GM23248 (cell line): ENCODE measurements at regions not wholly inside any gene's neighbourhood (a gene's known extent, or its start where the extent isn't known, plus 50 kb on each side); places are given as distances from the start of the nearest gene placed in this dataset.
"Not testable (repeated sequence)": the region's sequence is repeated elsewhere in the genome, so short reads cannot be mapped to it uniquely, and the experiment has no call there.

Experiments
- DNase-seq: peaks from one replicate; pipeline ENCODE4 v3.0.0-alpha.2; 2015
- H2AFZ ChIP-seq: fragments of 200-600 bp; sonication (generic); 2 replicates; pipeline ENCODE4 v1.6.1; 2016; ENCODE audit warnings: antibody characterized with exemption
- H3F3A ChIP-seq: fragments of 200-600 bp; sonication (generic); 2 replicates; pipeline ENCODE4 v1.6.1; 2016; ENCODE audit warnings: mild to moderate bottlenecking, antibody characterized with exemption, mixed run types; ENCODE audit not compliant: insufficient read depth
- H3K27ac ChIP-seq: fragments of 200-600 bp; sonication (generic); 2 replicates; pipeline ENCODE4 v1.5.1; 2016; ENCODE audit warnings: mild to moderate bottlenecking
- H3K27me3 ChIP-seq: fragments of 200-600 bp; sonication (generic); replicated peaks from 2 replicates; pipeline ENCODE4 v1.6.1; 2016; ENCODE audit warnings: mild to moderate bottlenecking; ENCODE audit not compliant: insufficient read depth
- H3K36me3 ChIP-seq: fragments of 200-600 bp; sonication (generic); 2 replicates; pipeline ENCODE4 v1.6.1; 2016; ENCODE audit warnings: low read depth, mild to moderate bottlenecking
- H3K4me1 ChIP-seq: fragments of 200-600 bp; sonication (generic); 2 replicates; pipeline ENCODE4 v1.6.1; 2016; ENCODE audit warnings: mild to moderate bottlenecking; ENCODE audit not compliant: insufficient read depth
- H3K4me2 ChIP-seq: fragments of 200-600 bp; sonication (generic); one replicate; pipeline ENCODE4 v1.6.1; 2016; ENCODE audit warnings: mild to moderate bottlenecking; ENCODE audit not compliant: unreplicated experiment
- H3K4me3 ChIP-seq: fragments of 200-600 bp; sonication (generic); 2 replicates; pipeline ENCODE4 v1.5.1; 2016; ENCODE audit warnings: mild to moderate bottlenecking
- H3K79me2 ChIP-seq: fragments of 200-600 bp; sonication (generic); 2 replicates; pipeline ENCODE4 v1.6.1; 2016; ENCODE audit warnings: mild to moderate bottlenecking; ENCODE audit not compliant: insufficient read depth
- H3K9ac ChIP-seq: fragments of 200-600 bp; sonication (generic); 2 replicates; pipeline ENCODE4 v1.6.1; 2016; ENCODE audit warnings: mild to moderate bottlenecking
- H3K9me2 ChIP-seq: fragments of 200-600 bp; sonication (generic); 2 replicates; pipeline ENCODE4 v1.6.1; 2016; ENCODE audit warnings: mixed run types, mild to moderate bottlenecking, moderate library complexity; ENCODE audit not compliant: insufficient read depth
- H3K9me3 ChIP-seq: fragments of 200-600 bp; sonication (generic); one replicate; pipeline ENCODE4 v1.6.1; 2017; ENCODE audit warnings: low read depth
- H4K20me1 ChIP-seq: fragments of 200-600 bp; sonication (generic); 2 replicates; pipeline ENCODE4 v1.6.0; 2016; ENCODE audit not compliant: insufficient read depth
- EZH2 ChIP-seq: fragments of 200-600 bp; sonication (generic); IDR thresholded peaks from 2 replicates; pipeline ENCODE4 v1.6.1; 2018; ENCODE audit warnings: antibody characterized with exemption, mild to moderate bottlenecking; ENCODE audit not compliant: insufficient read depth, poor library complexity, severe bottlenecking
- EZH2phosphoT487 ChIP-seq: fragments of 200-600 bp; sonication (generic); IDR thresholded peaks from 2 replicates; pipeline ENCODE4 v1.6.1; 2018; ENCODE audit warnings: antibody characterized with exemption, moderate library complexity, mild to moderate bottlenecking, low read depth; ENCODE audit not compliant: insufficient read depth
- WGBS, 2 experiments: methylation state at CpG; one replicate each; pipeline ENCODE4 v1.1.6; 2015 to 2017; ENCODE audit warnings: low lambda C conversion rate in 2 of 2, low coverage in 1 of 2; ENCODE audit errors: missing lambda C conversion rate in 2 of 2; 5-methylcytosine and 5-hydroxymethylcytosine counted together
- in situ Hi-C: fragments of 300-500 bp; cut with MboI; formaldehyde crosslinking; loops from 2 replicates; pipeline ENCODE4 v1.15.0; 2020

GRCh38 chr10:3372281-3372680 lies 199.7 kb upstream of the PITRM1 start:
- Histone ChIP-seq H3K36me3 (no peaks in the 10 kb centered on the region), H4K20me1 (no peaks in the 10 kb centered on the region), H3K27ac (no peak overlapping the region), H3K4me1 (no peaks in the 10 kb centered on the region), H3K9me3 (no peaks in the 10 kb centered on the region), H3K4me3 (no peak overlapping the region), H3K9me2 (no peaks in the 10 kb centered on the region), H3K9ac (no peak overlapping the region), H3K4me2 (no peak overlapping the region), H3K27me3 (0 out of 2 replicates have a peak, but pooled peaks cover 3% of the 10 kb centered on the region), H2AFZ (no peak overlapping the region), H3F3A (no peaks in the 10 kb centered on the region), H3K79me2 (no peaks in the 10 kb centered on the region)
- in situ Hi-C loops, result no loop called here
- TF ChIP-seq EZH2phosphoT487 (no peak), EZH2 (no peak)
- 53 to 57% methylated on average over 3 of the region's 3 CpGs for WGBS, 2 experiments
- peak; percentile 51 for DNase-seq

GRCh38 chr10:3371624-3372023 lies 199.0 kb upstream of the PITRM1 start:
- H3K4me2 ChIP-seq, in situ Hi-C loops, H3K9me3 ChIP-seq: not testable (repeated sequence)

GRCh38 chr10:3366735-3367405 lies 194.3 kb upstream of the PITRM1 start:
- Histone ChIP-seq H3K79me2 (no peaks in the 10 kb centered on the region), H3K9me3 (no peaks in the 10 kb centered on the region), H3K4me1 (no peaks in the 10 kb centered on the region), H3F3A (no peaks in the 10 kb centered on the region), H3K9ac (no peak overlapping the region), H3K27me3 (0 out of 2 replicates have a peak, but pooled peaks cover 3% of the 10 kb centered on the region), H3K4me2 (no peak overlapping the region), H2AFZ (no peak overlapping the region), H3K36me3 (no peaks in the 10 kb centered on the region), H3K9me2 (no peaks in the 10 kb centered on the region), H3K27ac (no peak overlapping the region), H3K4me3 (no peak overlapping the region), H4K20me1 (no peaks in the 10 kb centered on the region)
- WGBS, 2 experiments, result 83 to 85% methylated on average over 6 of the region's 6 CpGs
- in situ Hi-C loops, result no loop called here
- DNase-seq, result no peak
- TF ChIP-seq EZH2phosphoT487 (no peak), EZH2 (no peak)

More at GRCh38 chr10:3371624-3372023, 199.0 kb upstream of the PITRM1 start:
- not testable (repeated sequence) for H3K4me1 ChIP-seq, H3K79me2 ChIP-seq, H3K27ac ChIP-seq, DNase-seq, H3K4me3 ChIP-seq, H3K36me3 ChIP-seq, H3K27me3 ChIP-seq, H3F3A ChIP-seq, H2AFZ ChIP-seq, H3K9ac ChIP-seq, H4K20me1 ChIP-seq, H3K9me2 ChIP-seq

GRCh38 chr10:3366043-3366442 lies 193.5 kb upstream of the PITRM1 start:
- H3K36me3 ChIP-seq, result no peaks in the 10 kb centered on the region
- no peak overlapping the region for H2AFZ ChIP-seq
- H3K79me2 ChIP-seq, result no peaks in the 10 kb centered on the region
- no peak for DNase-seq
- no peaks in the 10 kb centered on the region for H3F3A ChIP-seq
- no peaks in the 10 kb centered on the region for H4K20me1 ChIP-seq
- no peaks in the 10 kb centered on the region for H3K4me1 ChIP-seq
- peaks cover 5% of the 10 kb centered on the region for H3K9me3 ChIP-seq
- 0 out of 2 replicates have a peak, but pooled peaks cover 3% of the 10 kb centered on the region for H3K27me3 ChIP-seq
- WGBS, 2 experiments, result 88 to 89% methylated on average over 1 of the region's 1 CpG
- no peak overlapping the region for H3K4me2 ChIP-seq
- no peak overlapping the region for H3K27ac ChIP-seq
- in situ Hi-C loops, result no loop called here
- TF ChIP-seq EZH2 (no peak), EZH2phosphoT487 (no peak)
- H3K9ac ChIP-seq, result no peak overlapping the region
- H3K4me3 ChIP-seq, result no peak overlapping the region
- H3K9me2 ChIP-seq, result no peaks in the 10 kb centered on the region

GRCh38 chr10:3365630-3366029 lies 193.0 kb upstream of the PITRM1 start:
- no peak for DNase-seq
- Histone ChIP-seq H3K9me2 (no peaks in the 10 kb centered on the region), H3K4me3 (no peak overlapping the region), H3K9me3 (peaks cover 6% of the 10 kb centered on the region), H3K79me2 (no peaks in the 10 kb centered on the region), H2AFZ (no peak overlapping the region), H3K36me3 (no peaks in the 10 kb centered on the region), H3F3A (no peaks in the 10 kb centered on the region), H4K20me1 (no peaks in the 10 kb centered on the region), H3K9ac (no peak overlapping the region), H3K27ac (no peak overlapping the region), H3K4me2 (no peak overlapping the region), H3K27me3 (0 out of 2 replicates have a peak, but pooled peaks cover 3% of the 10 kb centered on the region), H3K4me1 (no peaks in the 10 kb centered on the region)
- in situ Hi-C loops, result no loop called here
- no peak for TF ChIP-seq EZH2
- no peak for TF ChIP-seq EZH2phosphoT487
- WGBS, 2 experiments, result 75 to 77% methylated on average over 7 of the region's 7 CpGs
